HG02610 (cell line): ENCODE measurements at regions not wholly inside any gene's neighbourhood (a gene's known extent, or its start where the extent isn't known, plus 50 kb on each side); places are given as distances from the start of the nearest gene placed in this dataset.
"Not testable (repeated sequence)": the region's sequence is repeated elsewhere in the genome, so short reads cannot be mapped to it uniquely, and the experiment has no call there.

ENCODE experiments used
- ATAC-seq: cut with Tn5 transposase; IDR thresholded peaks from one replicate; pipeline ENCODE4 v1.9.1; 2021; ENCODE audit warnings: mild to moderate bottlenecking, moderate library complexity; ENCODE audit not compliant: unreplicated experiment

DNA sequence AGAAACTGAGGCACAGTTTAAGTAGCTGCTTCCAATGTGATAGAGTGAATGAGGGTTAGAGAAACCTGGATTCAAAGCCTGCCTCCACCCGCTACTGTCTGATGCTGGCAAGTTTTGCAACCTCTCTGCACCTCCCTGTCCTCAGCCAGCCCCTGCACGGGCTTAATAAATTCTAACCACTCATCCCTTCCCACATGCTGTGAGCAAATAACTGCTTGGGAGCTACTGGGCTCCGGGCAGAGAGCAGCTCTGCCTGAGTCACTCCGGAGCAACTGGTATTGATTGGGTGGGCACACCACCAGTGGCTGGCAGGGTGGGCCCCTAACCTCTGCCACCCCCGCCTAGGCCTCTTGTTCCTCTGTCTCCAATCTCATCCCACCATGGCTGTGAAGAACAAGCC, 104.3 kb upstream of the SYT13 start:
- no peak for ATAC-seq

DNA sequence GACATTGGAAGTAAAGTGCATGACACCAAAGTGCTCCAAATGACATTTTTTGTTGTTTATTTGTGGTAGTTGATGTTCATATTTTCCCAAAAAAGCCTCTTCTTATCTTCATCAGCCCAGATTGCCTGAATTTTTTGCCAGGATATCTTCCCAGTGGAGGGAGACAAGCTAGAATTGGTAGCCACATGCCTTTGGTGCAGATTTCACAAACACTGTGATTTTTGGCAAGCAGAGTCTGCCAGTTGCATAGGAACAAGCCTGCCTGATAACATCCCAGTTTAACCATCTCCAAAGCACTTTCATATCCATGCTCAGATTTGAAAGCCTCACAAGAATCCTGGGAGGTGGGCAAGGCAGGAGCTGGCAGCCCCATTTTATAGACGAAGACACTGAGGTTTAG, 102.3 kb upstream of the SYT13 start:
- ATAC-seq = no peak

DNA sequence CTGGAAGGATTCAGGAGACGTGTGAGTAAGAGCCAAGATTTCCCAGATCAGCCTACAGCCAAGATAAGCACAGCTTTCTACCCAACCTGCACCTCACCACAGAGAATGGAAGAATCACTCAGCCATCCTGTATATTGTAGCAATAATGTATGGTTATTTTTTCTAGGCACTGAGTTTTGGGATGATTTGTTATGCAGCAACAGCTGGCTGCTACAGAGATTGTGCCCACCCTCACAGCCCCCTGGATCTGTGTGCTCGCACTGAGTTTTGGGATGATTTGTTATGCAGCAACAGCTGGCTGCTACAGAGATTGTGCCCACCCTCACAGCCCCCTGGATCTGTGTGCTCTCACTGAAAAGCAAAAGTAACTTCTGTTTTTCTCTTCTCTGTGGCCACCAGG, 101.7 kb upstream of the SYT13 start:
- not testable (repeated sequence) for ATAC-seq

DNA sequence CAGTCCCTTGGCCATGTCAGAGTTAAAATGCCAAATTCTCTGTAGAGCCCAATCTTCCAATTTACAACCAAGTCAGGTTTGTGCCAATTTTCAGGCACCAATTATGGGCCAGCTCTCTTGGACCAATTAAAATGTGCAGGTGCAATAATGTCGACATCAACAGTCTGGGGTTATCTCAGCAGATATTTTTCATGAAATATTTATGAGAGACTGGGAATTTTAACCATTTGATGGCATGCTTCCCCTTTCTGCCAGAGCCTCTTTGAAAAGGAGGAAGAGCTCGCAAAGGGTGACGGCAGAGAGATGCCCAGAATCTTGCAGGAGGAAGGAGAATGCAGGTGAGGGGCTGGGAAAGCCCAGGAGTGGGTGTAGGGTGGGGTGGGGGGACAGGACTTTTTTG, 100.8 kb upstream of the SYT13 start:
- ATAC-seq = no peak

DNA sequence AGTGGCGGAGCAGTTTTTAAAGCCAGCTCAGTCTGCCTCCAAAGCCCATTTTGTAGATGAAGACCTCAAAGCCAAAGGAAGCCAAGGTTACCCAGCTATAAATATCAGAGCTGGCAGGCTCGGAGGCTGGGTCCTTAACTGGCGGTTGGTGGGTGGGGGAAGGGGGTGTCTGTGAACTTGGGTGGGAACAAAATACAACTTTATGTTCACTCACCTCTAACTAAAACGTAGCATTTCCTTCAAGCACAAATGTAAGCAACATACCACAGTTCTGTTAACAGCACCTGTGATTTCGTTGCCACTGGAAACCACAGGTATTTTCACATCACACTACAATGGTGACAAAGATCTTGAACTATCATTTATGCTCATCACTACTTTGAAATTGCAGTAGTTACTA, 99.7 kb upstream of the SYT13 start:
- no peak for ATAC-seq

DNA sequence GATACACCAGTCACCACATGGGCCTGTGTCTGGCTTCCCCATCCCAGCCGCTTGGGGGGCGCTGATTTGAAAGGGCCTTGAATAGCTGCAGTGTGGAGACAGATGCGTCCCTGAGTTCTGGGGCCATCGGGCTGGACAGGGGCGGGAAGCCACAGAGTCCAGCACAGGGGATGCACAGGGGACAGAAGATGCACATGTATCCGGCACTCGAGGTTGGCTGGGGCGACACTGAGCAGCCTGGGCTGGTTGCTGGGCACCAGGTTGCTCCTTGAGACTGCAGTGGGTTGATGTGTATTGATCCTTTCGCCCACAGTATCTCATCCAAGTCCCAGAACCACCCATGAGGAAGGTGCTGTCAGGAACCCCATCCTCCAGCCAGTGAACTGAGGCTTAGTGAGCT, 99.3 kb upstream of the SYT13 start:
- ATAC-seq = no peak

DNA sequence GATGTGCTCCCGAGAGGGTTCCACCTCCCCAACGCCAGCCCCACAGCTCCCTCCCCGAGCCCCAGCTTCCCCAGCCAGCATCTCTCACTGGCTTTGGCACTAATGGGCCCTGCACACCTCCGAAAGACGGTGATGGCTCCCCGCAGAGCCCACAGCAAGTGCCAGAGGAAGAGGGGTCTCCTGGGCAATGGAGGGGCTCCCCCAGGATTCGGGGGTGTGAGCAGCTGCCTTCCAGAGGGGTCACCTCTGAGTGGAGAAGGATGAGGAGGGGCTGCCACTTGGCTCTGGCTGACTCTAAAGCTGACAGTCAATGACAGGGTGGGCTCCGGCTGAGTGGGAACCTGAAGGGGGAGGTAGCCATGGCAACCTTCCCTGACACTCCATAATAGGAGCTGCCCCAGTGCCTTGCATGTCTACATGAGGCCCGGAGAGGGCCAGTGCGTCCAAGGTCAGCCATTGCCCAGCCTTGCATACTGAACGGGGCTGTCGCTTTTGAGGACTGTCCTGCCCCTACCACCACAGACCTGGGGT, 98.6 kb upstream of the SYT13 start:
- ATAC-seq = no peak

DNA sequence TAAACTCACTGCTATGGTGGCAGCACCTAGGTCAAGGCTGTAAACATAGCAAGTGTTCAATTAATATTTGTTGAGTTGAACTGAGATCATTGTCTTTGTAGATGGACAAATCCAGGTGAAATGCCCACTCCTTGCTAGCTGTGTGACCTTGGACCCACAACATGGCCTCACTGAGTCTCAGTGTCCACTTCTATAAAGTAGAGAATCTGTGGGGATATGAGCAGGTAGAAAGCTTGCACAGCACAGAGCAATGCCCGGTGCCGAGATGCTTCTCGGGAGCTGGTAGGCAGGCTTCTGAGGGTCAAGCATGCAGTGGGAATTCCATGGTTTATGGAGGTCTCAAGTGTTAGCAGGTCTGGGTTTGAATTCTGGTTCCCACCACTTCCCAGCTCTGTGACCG, 97.9 kb upstream of the SYT13 start:
- no peak for ATAC-seq

DNA sequence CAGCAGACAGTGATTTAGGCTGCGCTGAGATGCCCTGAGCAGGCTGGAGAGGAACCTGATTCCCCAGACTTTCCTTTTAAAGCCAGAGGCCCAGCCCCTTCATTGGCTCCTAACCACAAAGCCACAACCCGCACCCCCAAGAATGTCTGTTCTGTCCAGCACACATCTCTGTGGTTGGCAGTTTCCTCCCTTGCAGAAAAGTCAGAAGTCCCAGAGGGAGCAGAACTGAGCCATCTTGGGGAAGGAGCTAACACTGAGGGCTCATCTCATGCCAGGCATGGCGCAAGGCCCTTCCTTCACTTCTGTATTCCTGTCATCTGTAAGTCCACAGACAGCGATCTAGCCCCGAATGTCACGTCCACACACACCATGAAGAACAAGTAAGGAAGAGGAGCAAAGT, 97.1 kb upstream of the SYT13 start:
- no peak for ATAC-seq

DNA sequence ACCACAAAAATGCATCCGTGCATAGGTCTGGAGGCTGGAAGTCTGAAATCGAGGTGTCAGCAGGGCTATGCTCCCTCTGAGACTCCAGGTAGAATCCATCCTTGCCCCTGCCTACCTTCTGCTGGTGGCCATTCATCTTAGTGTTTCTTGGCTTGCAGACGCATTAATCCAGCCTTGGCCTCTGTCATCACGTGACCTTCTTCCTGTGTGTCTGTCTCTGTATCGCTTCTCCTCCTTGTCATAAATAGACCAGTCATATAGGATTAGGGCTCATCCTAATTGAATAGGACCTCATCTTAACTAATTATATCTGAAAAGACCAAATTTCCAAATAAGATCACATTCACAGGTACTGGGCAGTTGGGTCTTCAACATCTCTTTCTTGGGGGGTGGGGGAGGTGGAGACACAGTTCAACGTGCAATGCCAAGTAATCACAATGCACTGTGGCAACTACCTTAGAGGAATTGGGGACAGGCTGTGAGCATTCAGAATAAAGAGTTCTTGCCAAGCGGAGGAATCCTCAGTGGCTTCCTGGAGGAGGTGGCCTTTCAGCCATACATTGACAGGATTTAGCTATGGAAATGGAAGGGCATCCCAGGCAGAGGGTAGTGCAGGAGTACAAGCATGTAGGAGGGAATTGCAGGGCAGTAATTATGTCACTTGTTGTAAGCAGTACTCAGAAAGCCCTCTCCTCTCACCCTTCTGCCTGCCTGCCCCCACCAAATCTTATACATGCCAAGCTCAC, 96.2 kb upstream of the SYT13 start:
- no peak for ATAC-seq

DNA sequence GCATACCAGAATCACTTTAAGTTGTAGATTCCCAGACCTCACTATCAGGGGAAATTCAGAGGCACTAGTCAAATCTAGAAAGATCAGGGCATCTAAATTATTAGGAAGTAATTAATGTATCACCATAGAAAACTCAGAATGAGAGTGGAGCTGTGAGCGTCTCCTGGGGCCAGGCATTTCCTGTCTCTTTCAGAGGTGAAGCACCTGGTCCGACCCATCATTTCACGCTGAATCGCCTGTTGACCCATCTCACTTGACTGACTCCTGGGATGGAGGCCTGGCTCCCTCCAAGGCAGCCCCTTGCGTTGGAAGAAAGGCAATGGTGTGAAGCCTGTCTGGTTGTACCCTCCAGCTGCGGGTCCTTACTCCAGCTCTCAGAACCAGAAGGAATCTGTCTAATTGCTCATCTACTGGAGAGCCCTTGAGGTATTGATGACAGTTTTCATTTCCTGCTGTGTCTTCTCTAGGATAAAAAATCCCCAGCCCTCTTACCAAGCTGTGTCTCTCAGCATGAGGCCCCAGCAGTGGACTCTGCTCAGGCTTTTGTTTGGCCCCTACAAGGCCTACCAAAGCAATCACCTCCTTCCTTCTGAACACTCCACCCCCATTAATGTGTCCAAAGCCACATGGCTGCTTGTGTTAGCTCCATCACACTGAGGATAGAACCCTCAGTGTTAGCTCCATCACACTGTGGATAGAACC, 93.2 kb upstream of the SYT13 start:
- no peak for ATAC-seq

DNA sequence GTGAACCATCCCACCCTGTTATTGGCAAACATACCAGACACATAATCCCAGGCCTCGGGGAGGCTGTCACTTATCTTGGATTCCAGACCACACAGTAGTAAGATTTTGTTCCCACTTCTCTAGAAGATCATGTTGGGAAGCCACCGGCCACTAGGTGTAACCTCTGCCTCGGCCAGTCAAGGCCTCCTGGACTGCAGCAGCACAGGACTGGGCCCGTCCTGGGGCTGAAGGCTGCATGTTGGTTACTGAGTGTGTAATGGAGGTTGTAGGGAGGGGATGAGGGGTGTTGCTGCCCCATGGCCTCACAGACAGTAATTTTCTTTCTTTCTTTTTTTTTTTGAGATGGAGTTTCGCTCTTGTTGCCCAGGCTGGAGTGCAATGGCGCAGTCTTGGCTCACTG, 92.4 kb upstream of the SYT13 start:
- ATAC-seq = no peak

DNA sequence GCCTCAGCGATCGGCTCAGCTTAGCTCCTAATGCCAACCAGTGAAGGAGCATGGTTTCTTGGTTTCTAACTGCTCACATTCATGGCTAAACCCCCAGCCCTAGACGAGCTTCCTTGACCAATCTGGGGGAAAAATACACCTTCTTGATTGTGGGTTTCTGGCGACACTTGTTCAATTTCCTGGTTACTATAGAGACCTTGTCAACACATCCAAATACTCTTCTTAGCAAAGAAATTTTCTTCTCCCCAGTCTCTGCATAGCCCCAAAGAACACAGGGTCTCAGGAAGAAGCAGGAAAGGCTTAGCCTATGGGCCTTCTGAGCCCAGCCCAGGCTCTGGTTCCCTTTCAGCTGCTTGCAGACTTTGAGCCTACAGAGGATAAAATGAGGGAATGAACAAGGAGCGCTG, 88.5 kb upstream of the SYT13 start:
- no peak for ATAC-seq

DNA sequence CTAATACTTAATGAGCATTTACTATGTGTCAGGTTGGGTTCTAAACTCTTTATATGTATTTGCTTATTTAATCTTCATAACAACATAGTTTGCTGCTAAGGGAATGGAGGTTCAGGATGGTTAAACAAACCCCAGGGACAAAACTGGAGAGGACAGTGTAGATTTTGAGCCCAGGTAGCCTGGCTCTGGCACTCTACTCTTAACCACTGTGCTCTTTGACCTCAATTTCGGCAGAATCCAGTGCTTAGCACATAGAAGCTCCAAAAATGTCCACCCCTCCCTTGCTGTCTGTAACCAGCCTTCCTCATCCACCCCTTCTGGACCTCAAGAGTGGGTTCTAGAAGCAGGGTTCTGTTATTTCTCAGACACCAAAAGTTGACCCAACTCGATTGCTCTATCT, 88.0 kb upstream of the SYT13 start:
- ATAC-seq = no peak

DNA sequence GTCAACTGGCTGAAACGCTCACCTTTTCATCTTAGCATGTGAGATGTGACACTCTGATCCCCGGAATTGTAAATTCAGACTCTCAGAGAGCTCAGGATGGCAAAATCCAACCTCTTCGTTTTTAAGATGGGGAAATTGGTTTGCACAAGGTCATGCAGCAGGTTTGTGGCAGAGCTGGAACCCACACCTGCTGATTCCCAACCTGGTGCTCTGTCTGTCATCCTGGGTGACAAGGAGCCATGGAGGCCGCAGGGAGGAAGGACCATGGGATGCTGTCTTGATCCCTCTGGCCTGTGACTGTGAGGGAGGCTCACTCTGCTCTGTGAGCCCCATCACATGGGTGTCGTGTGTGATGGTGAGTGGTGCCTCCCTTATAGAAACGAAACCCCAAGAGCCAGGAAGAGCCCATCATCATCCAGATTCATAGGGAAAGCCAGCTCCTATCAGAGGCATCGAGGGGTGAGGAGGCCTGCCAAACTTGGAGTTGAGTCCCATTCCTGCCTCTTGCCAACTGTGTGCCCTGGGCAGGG, 87.4 kb upstream of the SYT13 start:
- no peak for ATAC-seq

DNA sequence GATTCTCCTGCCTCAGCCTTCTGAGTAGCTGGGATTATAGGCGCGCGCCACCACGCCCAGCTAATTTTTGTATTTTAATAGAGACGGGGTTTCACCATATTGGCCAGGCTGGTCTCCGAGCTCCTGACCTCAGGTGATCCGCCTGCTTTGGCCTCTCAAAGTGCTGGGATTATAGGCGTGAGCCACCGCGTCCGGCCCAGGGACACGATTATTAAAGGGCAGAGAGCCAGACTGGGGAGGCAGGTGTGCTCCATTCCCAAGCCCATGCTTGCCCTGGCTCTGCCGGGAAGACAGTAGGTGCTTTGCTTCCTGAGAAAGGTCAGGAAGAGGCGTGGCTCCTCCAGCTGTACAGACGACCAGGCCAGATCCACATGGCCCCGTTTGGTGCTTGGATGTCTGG, 86.3 kb upstream of the SYT13 start:
- not testable (repeated sequence) for ATAC-seq

DNA sequence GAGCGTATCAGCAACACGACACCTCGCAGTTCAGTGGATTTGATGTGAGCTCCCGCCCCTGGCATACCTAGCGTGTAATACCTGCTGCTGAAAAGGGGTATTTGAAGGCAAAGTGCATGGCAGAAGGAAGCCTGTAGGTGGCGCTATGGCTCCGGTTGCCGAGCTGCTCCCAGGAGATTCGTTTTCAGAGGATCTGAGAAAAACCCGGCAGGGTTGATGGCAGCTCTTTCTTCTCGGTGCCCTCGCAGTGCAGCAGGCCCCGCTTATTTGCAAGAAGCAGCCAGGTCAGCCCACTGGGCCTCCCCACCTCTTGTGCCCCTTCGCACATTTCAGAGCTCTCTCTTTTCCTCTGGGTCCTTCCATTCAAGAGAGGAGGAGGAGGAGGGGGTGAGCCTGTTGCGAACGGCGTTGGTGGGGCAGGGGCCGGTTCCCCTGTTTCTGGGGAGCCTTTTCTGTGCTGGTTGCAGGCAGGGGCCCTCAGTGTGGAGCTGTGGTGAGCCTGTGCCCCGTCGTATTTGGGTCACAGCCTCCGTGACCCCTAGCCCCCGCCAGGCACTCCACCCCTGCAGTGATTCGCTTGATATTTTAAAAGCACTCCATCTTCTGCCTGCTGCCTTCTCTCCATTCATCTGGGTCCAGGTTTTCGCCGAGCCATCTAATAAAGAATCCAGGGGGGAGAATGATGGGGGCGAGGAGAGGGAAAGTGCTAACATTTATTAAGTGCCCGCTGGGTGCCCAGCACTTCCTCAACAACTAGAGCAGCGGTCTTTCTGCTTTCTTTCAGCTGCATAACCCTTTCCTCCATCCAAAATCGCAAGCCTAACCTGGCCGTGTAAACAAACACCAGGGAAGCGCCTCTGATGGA, 85.3 kb upstream of the SYT13 start:
- no peak for ATAC-seq

DNA sequence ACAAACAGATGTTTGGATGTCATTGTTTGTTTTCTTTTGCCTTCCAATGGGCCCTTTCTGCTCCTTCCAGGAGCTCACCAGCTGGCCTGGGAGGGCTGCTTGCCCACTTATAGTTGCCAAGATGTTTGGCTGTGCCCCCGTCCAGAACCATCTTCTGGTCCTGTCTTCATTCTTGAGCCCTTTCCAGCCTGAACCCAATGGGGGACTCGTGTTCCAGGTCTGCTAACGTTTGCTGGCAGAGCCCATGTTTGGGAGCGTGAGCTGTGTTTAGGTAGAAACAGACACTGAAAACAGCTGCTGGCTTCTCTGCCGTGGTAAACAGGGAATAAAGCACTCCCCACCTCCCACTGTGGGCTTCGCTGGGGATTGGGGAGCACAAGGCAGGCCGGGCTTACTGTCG, 83.2 kb upstream of the SYT13 start:
- ATAC-seq = no peak

DNA sequence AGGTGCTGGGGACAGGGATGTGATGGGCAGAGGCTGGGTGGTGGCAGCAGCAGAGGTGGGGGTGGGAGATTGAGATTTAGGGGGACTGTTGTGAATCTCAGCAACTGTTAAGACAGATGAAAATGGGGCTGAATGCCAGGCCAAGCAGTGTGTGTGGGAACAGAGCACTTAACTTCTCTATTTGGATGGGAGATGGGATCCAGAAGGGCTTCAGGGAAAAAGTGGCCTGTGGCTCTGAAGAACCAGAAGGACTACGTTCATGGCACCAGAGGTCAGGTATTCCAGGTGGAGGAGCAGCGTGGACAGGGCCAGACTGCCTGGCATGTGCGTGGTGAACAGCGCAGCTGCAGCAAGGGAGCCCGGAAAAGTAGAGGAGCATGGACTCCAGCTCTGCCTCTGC, 82.6 kb upstream of the SYT13 start:
- no peak for ATAC-seq

DNA sequence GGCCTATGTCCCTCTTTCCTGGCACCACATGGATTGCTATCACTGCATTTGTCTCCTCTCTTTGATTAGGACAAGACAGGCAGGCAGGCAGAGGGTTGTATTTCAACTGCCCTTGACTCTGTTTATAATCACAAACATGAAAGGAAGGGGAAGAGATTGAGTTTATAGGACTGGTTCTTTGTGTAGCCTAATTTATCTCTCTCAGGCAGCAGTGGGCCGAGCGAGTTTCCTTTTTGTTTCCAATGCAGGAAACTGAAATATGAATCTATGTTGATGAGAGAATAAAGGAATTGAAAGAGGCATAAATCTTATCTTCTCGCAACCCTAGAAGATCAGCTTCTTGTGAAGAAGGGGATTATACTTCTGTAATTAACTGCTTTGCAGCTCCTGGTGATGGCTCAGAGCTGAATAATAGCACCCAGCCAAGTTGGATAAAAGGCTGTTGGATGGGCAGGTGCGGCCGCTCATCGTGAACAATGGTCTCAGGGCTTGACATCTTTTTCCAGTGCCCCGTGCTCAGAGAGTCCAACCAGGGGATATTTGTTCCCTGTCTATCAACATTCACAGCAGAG, 80.6 kb upstream of the SYT13 start:
- no peak for ATAC-seq
